ENCODE measurements at regions not wholly inside any gene's neighbourhood (a gene's known extent, or its start where the extent isn't known, plus 50 kb on each side); places are given as distances from the start of the nearest gene placed in this dataset.

DNA sequence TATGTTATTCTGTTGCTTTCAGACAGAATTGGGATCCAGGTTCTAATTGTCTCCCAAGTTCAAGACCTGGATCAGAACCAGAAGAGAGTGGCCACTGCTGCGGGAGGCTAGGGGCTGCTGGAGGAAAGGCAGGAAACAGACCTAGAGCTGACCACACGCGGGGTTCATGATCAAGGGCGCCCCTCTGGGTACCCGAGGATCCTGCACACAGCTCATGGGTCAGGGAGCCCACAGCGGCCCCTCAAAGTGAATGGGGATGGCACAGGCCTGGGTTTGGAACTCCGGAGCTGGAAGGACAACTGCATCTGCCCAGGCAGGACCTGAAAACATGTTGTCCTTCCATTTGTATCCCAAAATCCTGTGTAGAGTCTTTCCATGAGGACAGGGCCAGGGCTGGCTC lies 107.0 kb downstream of the RMI2 start:
- ChIA-PET CTCF (no interaction called here), SMC1A (ENCODE audit: uncharacterized antibody, unreplicated experiment) (no interaction called here), POLR2A (no interaction called here), RAD21 (ENCODE audit: unreplicated experiment) (no interaction called here)
- DNase-seq (ENCODE audit: low read depth, low spot score) (no peak), FAIRE-seq (no peak), ATAC-seq (no peak)
- 45% methylated on average over 7 of the region's 7 CpGs for WGBS (ENCODE audit: insufficient coverage, insufficient replicate concordance, low lambda C conversion rate, missing lambda C conversion rate)
- Histone ChIP-seq H3K36me3 (ENCODE audit: control insufficient read depth in 2 of 2, insufficient read depth in 2 of 2, low read length in 1 of 2) (no peaks in the 10 kb centered on the region), H3K4me1 (ENCODE audit: control insufficient read depth, insufficient read depth, low read length) (no peaks in the 10 kb centered on the region), H3K9me3 (replicated peaks; ENCODE audit: control insufficient read depth, insufficient read depth, low read length) (no peaks in the 10 kb centered on the region), H3K4me3 (no peak overlapping the region), H3K9ac (ENCODE audit: control insufficient read depth, insufficient read depth, low read length) (no peak overlapping the region), H2AFZ (ENCODE audit: control insufficient read depth, low read depth, low read length) (no peak overlapping the region), H3K79me2 (ENCODE audit: control insufficient read depth, insufficient read depth, low read length) (no peaks in the 10 kb centered on the region), H4K20me1 (ENCODE audit: control insufficient read depth, insufficient read depth) (no peaks in the 10 kb centered on the region), H3K27ac (ENCODE audit: control insufficient read depth, insufficient read depth) (no peak overlapping the region), H3K4me2 (ENCODE audit: control insufficient read depth, insufficient read depth) (no peak overlapping the region), H3K27me3 (replicated peaks in 1 of 2; ENCODE audit: control insufficient read depth in 2 of 2, insufficient read depth in 2 of 2, low read length in 1 of 2) (no peaks in the 10 kb centered on the region; a peak in 1 of 4 replicates)
- no TSS peak for BruUV-seq (replicated peaks)
- intact Hi-C loops (cut with micrococcal nuclease; ENCODE audit: unreplicated experiment), result no loop called here
- in situ Hi-C loops (cut with MboI), result no loop called here
- TF ChIP-seq RUNX3 (IDR thresholded peaks at IDR 0.05; ENCODE audit: low read length) (no peak), ZBTB4 (CRISPR knock-in tag; IDR thresholded peaks at IDR 0.05) (no peak), SMARCA5 (IDR thresholded peaks at IDR 0.05) (no peak), SREBF1 (IDR thresholded peaks at IDR 0.05; ENCODE audit: low read length) (no peak)

GRCh38 chr16:11452746-11453389 lies 107.6 kb downstream of the RMI2 start:
- DNase-seq (ENCODE audit: low read depth, low spot score), result no peak
- intact Hi-C loops (cut with micrococcal nuclease; ENCODE audit: unreplicated experiment), result no loop called here
- no peaks in the 10 kb centered on the region for H3K79me2 ChIP-seq (ENCODE audit: control insufficient read depth, insufficient read depth, low read length)
- H3K27ac ChIP-seq (ENCODE audit: control insufficient read depth, insufficient read depth), result no peak overlapping the region
- no TSS peak for BruUV-seq (replicated peaks)
- ChIA-PET POLR2A (no interaction called here), SMC1A (ENCODE audit: uncharacterized antibody, unreplicated experiment) (interaction anchor here (1.0 kb wide), 1 partner anchor 16 kb away, joined by 5 read pairs; no protein-coding TSS in a partner anchor), RAD21 (ENCODE audit: unreplicated experiment) (no interaction called here), CTCF (interaction anchor here (0.7 kb wide), 1 partner anchor 46 kb away, joined by 3 read pairs; no protein-coding TSS in a partner anchor)
- no peak for FAIRE-seq
- no peaks in the 10 kb centered on the region; a peak in 1 of 4 replicates for H3K27me3 ChIP-seq (replicated peaks in 1 of 2; ENCODE audit: control insufficient read depth in 2 of 2, insufficient read depth in 2 of 2, low read length in 1 of 2)
- H3K9me3 ChIP-seq (replicated peaks; ENCODE audit: control insufficient read depth, insufficient read depth, low read length), result no peaks in the 10 kb centered on the region
- ATAC-seq, result no peak
- H2AFZ ChIP-seq (ENCODE audit: control insufficient read depth, low read depth, low read length), result no peak overlapping the region
- no peaks in the 10 kb centered on the region for H4K20me1 ChIP-seq (ENCODE audit: control insufficient read depth, insufficient read depth)
- 62% methylated on average over 5 of the region's 5 CpGs for WGBS (ENCODE audit: insufficient coverage, insufficient replicate concordance, low lambda C conversion rate, missing lambda C conversion rate)
- in situ Hi-C loops (cut with MboI), result no loop called here
- no peak overlapping the region for H3K4me3 ChIP-seq
- no peak overlapping the region for H3K4me2 ChIP-seq (ENCODE audit: control insufficient read depth, insufficient read depth)
- H3K4me1 ChIP-seq (ENCODE audit: control insufficient read depth, insufficient read depth, low read length), result no peaks in the 10 kb centered on the region
- H3K9ac ChIP-seq (ENCODE audit: control insufficient read depth, insufficient read depth, low read length), result no peak overlapping the region
- H3K36me3 ChIP-seq (ENCODE audit: control insufficient read depth in 2 of 2, insufficient read depth in 2 of 2, low read length in 1 of 2), result no peaks in the 10 kb centered on the region
- no peak for TF ChIP-seq BCL11A (IDR thresholded peaks at IDR 0.05; ENCODE audit: low read depth, low read length)
- TF ChIP-seq SMC3 (IDR thresholded peaks at IDR 0.05; ENCODE audit: borderline replicate concordance, low read length), result no peak
- TF ChIP-seq ASH2L (IDR thresholded peaks at IDR 0.05; ENCODE audit: borderline replicate concordance, low read depth), result no peak
- TF ChIP-seq RAD51 (IDR thresholded peaks at IDR 0.05), result no peak
- TF ChIP-seq TCF12 (IDR thresholded peaks at IDR 0.05; ENCODE audit: low read depth, low read length), result no peak
- no peak for TF ChIP-seq MYC (IDR thresholded peaks at IDR 0.05; ENCODE audit: insufficient read depth, insufficient read length, insufficient replicate concordance, low read length, severe bottlenecking)
- no peak for TF ChIP-seq ZNF207 (IDR thresholded peaks at IDR 0.05; ENCODE audit: borderline replicate concordance)
- no peak for TF ChIP-seq HCFC1 (IDR thresholded peaks at IDR 0.05; ENCODE audit: low read length)
- TF ChIP-seq ZNF217 (IDR thresholded peaks at IDR 0.05), result no peak
- TF ChIP-seq USF1 (IDR thresholded peaks at IDR 0.05; ENCODE audit: borderline replicate concordance, extremely low read length, insufficient read depth, low read depth, low read length), result no peak
- TF ChIP-seq ZNF384 (IDR thresholded peaks at IDR 0.05; ENCODE audit: borderline replicate concordance, low read depth, low read length), result no peak
- TF ChIP-seq HDGF (IDR thresholded peaks at IDR 0.05), result no peak

Measured in GM12878 (cell line).